ENCODE measurements at regions not wholly inside any gene's neighbourhood (a gene's known extent, or its start where the extent isn't known, plus 50 kb on each side); places are given as distances from the start of the nearest gene placed in this dataset.

GRCh38 chr20:6999381-6999780 lies 231.9 kb downstream of the BMP2 start:
- TF ChIP-seq ZFX (IDR thresholded peaks at IDR 0.05) (no peak), CTCF (conservative IDR thresholded peaks at IDR 0.05) (no peak)
- H3K27ac ChIP-seq = no peak overlapping the region

- TF ChIP-seq ZFX (IDR thresholded peaks at IDR 0.05) = no peak
- TF ChIP-seq CTCF (conservative IDR thresholded peaks at IDR 0.05) = no peak
- no peak overlapping the region for H3K27ac ChIP-seq
Measured at GRCh38 chr20:7003598-7003997, 236.1 kb downstream of the BMP2 start.

- TF ChIP-seq ZFX (IDR thresholded peaks at IDR 0.05) (no peak), CTCF (conservative IDR thresholded peaks at IDR 0.05) (no peak)
- H3K27ac ChIP-seq = no peak overlapping the region
Measured at GRCh38 chr20:7004801-7005200, 237.3 kb downstream of the BMP2 start.

- TF ChIP-seq ZFX (IDR thresholded peaks at IDR 0.05) (no peak), CTCF (conservative IDR thresholded peaks at IDR 0.05) (no peak)
- H3K27ac ChIP-seq = no peak overlapping the region
Measured at GRCh38 chr20:7010527-7010926, 243.0 kb downstream of the BMP2 start.

GRCh38 chr20:7015257-7015656 lies 247.8 kb downstream of the BMP2 start:
- TF ChIP-seq ZFX (IDR thresholded peaks at IDR 0.05) (no peak), CTCF (conservative IDR thresholded peaks at IDR 0.05) (no peak)
- no peak overlapping the region for H3K27ac ChIP-seq

GRCh38 chr20:7022597-7022996 lies 255.1 kb downstream of the BMP2 start:
- no peak for TF ChIP-seq ZFX (IDR thresholded peaks at IDR 0.05)
- no peak for TF ChIP-seq CTCF (conservative IDR thresholded peaks at IDR 0.05)
- H3K27ac ChIP-seq = no peak overlapping the region

GRCh38 chr20:7025635-7026034 lies 258.1 kb downstream of the BMP2 start:
- no peak overlapping the region for H3K27ac ChIP-seq
- TF ChIP-seq CTCF (conservative IDR thresholded peaks at IDR 0.05) = no peak
- TF ChIP-seq ZFX (IDR thresholded peaks at IDR 0.05) = no peak
